ENCODE measurements at regions not wholly inside any gene's neighbourhood (a gene's known extent, or its start where the extent isn't known, plus 50 kb on each side); places are given as distances from the start of the nearest gene placed in this dataset.

DNA sequence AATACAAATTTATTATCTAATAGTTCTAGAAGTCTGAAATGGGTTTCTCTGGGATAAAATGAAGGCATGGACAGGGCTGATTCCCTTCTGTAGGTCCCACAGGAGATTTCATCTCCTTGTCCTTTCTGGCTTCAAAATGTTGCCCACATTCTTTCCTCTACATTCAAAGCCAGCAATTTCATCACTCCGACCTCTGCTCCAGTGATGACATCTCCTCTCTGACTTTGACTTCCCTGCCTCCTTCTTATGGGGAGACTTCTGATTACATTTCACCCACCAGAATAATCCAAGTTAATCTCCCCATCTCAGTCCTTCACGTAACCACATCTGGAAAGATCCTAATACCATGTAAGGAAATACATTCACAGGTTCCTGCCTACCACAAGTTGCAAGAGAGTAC, 358.0 kb upstream of the C1orf87 start:
- TF ChIP-seq, protein P1, sequence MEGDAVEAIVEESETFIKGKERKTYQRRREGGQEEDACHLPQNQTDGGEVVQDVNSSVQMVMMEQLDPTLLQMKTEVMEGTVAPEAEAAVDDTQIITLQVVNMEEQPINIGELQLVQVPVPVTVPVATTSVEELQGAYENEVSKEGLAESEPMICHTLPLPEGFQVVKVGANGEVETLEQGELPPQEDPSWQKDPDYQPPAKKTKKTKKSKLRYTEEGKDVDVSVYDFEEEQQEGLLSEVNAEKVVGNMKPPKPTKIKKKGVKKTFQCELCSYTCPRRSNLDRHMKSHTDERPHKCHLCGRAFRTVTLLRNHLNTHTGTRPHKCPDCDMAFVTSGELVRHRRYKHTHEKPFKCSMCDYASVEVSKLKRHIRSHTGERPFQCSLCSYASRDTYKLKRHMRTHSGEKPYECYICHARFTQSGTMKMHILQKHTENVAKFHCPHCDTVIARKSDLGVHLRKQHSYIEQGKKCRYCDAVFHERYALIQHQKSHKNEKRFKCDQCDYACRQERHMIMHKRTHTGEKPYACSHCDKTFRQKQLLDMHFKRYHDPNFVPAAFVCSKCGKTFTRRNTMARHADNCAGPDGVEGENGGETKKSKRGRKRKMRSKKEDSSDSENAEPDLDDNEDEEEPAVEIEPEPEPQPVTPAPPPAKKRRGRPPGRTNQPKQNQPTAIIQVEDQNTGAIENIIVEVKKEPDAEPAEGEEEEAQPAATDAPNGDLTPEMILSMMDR (IDR thresholded peaks at IDR 0.05): no peak
- no peak for TF ChIP-seq POLR2A (IDR thresholded peaks at IDR 0.05)

All from thyroid gland (tissue), 4 donors.